Neural cell (in vitro differentiated cells): ENCODE measurements at regions not wholly inside any gene's neighbourhood (a gene's known extent, or its start where the extent isn't known, plus 50 kb on each side); places are given as distances from the start of the nearest gene placed in this dataset.
"Not testable (repeated sequence)": the region's sequence is repeated elsewhere in the genome, so short reads cannot be mapped to it uniquely, and the experiment has no call there.

Experiments
- H2AFZ ChIP-seq: fragments of 200-600, 300-800 bp; sonication (generic), shearing (Covaris generic); 2 replicates; pipeline ENCODE4 v1.6.0; 2014; ENCODE audit warnings: low read depth, mild to moderate bottlenecking, antibody characterized with exemption, low read length, moderate library complexity
- H3F3A ChIP-seq: fragments of 200-600 bp; shearing (Covaris generic); 2 replicates; pipeline ENCODE4 v1.6.1; 2016; ENCODE audit warnings: mild to moderate bottlenecking, moderate library complexity, mixed read lengths, antibody characterized with exemption, low read length; ENCODE audit not compliant: insufficient read depth, poor library complexity, severe bottlenecking
- H3K27ac ChIP-seq: fragments of 200-600, 300-800 bp; sonication (generic), shearing (Covaris generic); 2 replicates; pipeline ENCODE4 v1.5.1; 2014; ENCODE audit warnings: mild to moderate bottlenecking, low read length, moderate library complexity
- H3K27me3 ChIP-seq: fragments of 300-800, 200-600 bp; sonication (generic), shearing (Covaris generic); 2 replicates; pipeline ENCODE4 v1.6.0; 2014; ENCODE audit warnings: mild to moderate bottlenecking, low read depth, low read length, moderate library complexity; ENCODE audit not compliant: insufficient read depth
- H3K36me3 ChIP-seq: fragments of 300-800, 200-600 bp; sonication (generic), shearing (Covaris generic); 2 replicates; pipeline ENCODE4 v1.5.1; 2014; ENCODE audit warnings: mild to moderate bottlenecking, antibody characterized with exemption, low read length, moderate library complexity; ENCODE audit not compliant: insufficient read depth
- H3K4me2 ChIP-seq: fragments of 300-800, 200-600 bp; sonication (generic), shearing (Covaris generic); 2 replicates; pipeline ENCODE4 v1.6.0; 2014; ENCODE audit warnings: mild to moderate bottlenecking, low read length
- H3K4me3 ChIP-seq: fragments of 300-800, 200-600 bp; sonication (generic), shearing (Covaris generic); 2 replicates; pipeline ENCODE4 v1.5.1; 2014; ENCODE audit warnings: mild to moderate bottlenecking, low read length, moderate library complexity
- H3K79me2 ChIP-seq: fragments of 200-600 bp; shearing (Covaris generic); replicated peaks from 2 replicates; pipeline ENCODE4 v1.6.0; 2014; ENCODE audit warnings: mild to moderate bottlenecking, low read length, moderate library complexity; ENCODE audit not compliant: insufficient read depth
- H3K9ac ChIP-seq: fragments of 300-800, 200-600 bp; sonication (generic), shearing (Covaris generic); 2 replicates; pipeline ENCODE4 v1.6.1; 2016; ENCODE audit warnings: mild to moderate bottlenecking, low read length, mixed read lengths
- H3K9me2 ChIP-seq: fragments of 200-600 bp; shearing (Covaris generic); 2 replicates; pipeline ENCODE4 v1.6.1; 2016; ENCODE audit warnings: mild to moderate bottlenecking, low read length, mixed read lengths; ENCODE audit not compliant: insufficient read depth
- H3K9me3 ChIP-seq: fragments of 200-600, 300-800 bp; sonication (generic), shearing (Covaris generic); 2 replicates; pipeline ENCODE4 v1.6.1; 2016; ENCODE audit warnings: mild to moderate bottlenecking, mixed run types, low read length, moderate library complexity, mixed read lengths
- H4K20me1 ChIP-seq: fragments of 200-600 bp; shearing (Covaris generic); 2 replicates; pipeline ENCODE4 v1.6.1; 2016; ENCODE audit warnings: mild to moderate bottlenecking, mixed run types; ENCODE audit not compliant: insufficient read depth
- EP300 ChIP-seq: fragments of 450-650 bp; conservative IDR thresholded peaks from 2 replicates; pipeline ENCODE4 v1.6.1; 2014; ENCODE audit warnings: antibody characterized with exemption, mild to moderate bottlenecking, moderate library complexity; ENCODE audit not compliant: poor library complexity, severe bottlenecking
- EZH2 ChIP-seq: fragments of 200-600, 300-800 bp; shearing (Covaris generic), sonication (generic); IDR thresholded peaks from 2 replicates; pipeline ENCODE4 v1.6.1; 2014; ENCODE audit warnings: antibody characterized with exemption, low read length, borderline replicate concordance, mild to moderate bottlenecking; ENCODE audit not compliant: insufficient read depth, poor library complexity, severe bottlenecking
- MXI1 ChIP-seq: fragments of 450-650 bp; conservative IDR thresholded peaks from 2 replicates; pipeline ENCODE4 v1.6.1; 2014; ENCODE audit warnings: antibody characterized with exemption, mild to moderate bottlenecking; ENCODE audit not compliant: poor library complexity, severe bottlenecking
- POLR2AphosphoS5 ChIP-seq: IDR thresholded peaks from 2 replicates; pipeline ENCODE4 v1.6.1; 2012
- RAD21 ChIP-seq: fragments of 450-650 bp; conservative IDR thresholded peaks from 2 replicates; pipeline ENCODE4 v1.6.1; 2014; ENCODE audit warnings: antibody characterized with exemption, mild to moderate bottlenecking, moderate library complexity
- SMC3 ChIP-seq: fragments of 450-650 bp; conservative IDR thresholded peaks from 2 replicates; pipeline ENCODE4 v1.6.1; 2014; ENCODE audit warnings: antibody characterized with exemption, mild to moderate bottlenecking, moderate library complexity; ENCODE audit not compliant: poor library complexity
- TAF1 ChIP-seq: IDR thresholded peaks from 2 replicates; pipeline ENCODE4 v1.6.1; 2012; ENCODE audit warnings: low read depth
- TF ChIP-seq, protein P1 (sequence below): IDR thresholded peaks from 2 replicates; pipeline ENCODE4 v1.6.1; 2012; ENCODE audit warnings: borderline replicate concordance
- TF ChIP-seq, protein P2 (sequence below): fragments of 450-650 bp; IDR thresholded peaks from 2 replicates; pipeline ENCODE4 v1.5.1; 2014; ENCODE audit warnings: antibody characterized with exemption, mild to moderate bottlenecking, moderate library complexity; ENCODE audit not compliant: poor library complexity, severe bottlenecking

GRCh38 chr4:84126911-84127310 lies 372.2 kb downstream of the NKX6-1 start:
- H2AFZ ChIP-seq, H3K4me3 ChIP-seq, H3K4me2 ChIP-seq: not testable (repeated sequence)

DNA sequence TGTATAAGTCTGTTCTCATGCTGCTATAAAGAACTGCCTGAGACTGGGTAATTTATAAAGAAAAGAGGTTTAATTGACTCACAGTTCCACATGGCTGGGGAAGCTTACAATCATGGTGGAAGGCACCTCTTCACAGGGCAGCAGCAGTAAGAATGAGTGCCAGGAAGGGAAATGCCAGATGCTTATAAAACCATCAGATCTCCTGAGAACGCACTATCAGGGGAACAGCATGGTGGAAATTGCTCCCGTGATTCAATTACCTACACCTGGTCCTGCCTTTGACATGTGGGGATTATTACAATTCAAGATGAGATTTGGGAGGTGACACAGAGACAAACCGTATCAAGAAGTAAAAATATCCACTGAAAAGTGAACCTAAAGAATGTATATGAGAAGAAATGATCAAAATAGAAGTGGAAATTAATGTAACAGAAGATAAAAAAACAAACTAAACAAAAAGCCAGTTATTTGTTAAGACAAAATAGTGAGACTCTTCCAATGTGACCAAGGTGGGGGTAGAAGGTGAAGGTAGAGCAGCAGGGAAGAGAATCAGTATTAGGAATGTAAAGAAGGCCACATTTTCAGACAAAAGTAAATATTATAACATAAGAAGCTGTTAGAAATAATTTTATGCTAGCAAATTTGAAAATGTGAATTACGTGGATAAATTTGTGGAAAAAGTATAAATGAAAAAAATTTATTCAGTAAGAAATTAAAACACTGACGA lies 372.9 kb downstream of the NKX6-1 start:
- no peaks in the 10 kb centered on the region for H4K20me1 ChIP-seq
- H3K36me3 ChIP-seq, result no peaks in the 10 kb centered on the region
- H3K9ac ChIP-seq, result no peak overlapping the region
- no peak overlapping the region for H2AFZ ChIP-seq
- TF ChIP-seq, protein P1, sequence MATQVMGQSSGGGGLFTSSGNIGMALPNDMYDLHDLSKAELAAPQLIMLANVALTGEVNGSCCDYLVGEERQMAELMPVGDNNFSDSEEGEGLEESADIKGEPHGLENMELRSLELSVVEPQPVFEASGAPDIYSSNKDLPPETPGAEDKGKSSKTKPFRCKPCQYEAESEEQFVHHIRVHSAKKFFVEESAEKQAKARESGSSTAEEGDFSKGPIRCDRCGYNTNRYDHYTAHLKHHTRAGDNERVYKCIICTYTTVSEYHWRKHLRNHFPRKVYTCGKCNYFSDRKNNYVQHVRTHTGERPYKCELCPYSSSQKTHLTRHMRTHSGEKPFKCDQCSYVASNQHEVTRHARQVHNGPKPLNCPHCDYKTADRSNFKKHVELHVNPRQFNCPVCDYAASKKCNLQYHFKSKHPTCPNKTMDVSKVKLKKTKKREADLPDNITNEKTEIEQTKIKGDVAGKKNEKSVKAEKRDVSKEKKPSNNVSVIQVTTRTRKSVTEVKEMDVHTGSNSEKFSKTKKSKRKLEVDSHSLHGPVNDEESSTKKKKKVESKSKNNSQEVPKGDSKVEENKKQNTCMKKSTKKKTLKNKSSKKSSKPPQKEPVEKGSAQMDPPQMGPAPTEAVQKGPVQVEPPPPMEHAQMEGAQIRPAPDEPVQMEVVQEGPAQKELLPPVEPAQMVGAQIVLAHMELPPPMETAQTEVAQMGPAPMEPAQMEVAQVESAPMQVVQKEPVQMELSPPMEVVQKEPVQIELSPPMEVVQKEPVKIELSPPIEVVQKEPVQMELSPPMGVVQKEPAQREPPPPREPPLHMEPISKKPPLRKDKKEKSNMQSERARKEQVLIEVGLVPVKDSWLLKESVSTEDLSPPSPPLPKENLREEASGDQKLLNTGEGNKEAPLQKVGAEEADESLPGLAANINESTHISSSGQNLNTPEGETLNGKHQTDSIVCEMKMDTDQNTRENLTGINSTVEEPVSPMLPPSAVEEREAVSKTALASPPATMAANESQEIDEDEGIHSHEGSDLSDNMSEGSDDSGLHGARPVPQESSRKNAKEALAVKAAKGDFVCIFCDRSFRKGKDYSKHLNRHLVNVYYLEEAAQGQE, result no peak
- TF ChIP-seq EZH2 (no peak), RAD21 (no peak), EP300 (no peak), TAF1 (no peak), POLR2AphosphoS5 (no peak), SMC3 (no peak)
- TF ChIP-seq, protein P2, sequence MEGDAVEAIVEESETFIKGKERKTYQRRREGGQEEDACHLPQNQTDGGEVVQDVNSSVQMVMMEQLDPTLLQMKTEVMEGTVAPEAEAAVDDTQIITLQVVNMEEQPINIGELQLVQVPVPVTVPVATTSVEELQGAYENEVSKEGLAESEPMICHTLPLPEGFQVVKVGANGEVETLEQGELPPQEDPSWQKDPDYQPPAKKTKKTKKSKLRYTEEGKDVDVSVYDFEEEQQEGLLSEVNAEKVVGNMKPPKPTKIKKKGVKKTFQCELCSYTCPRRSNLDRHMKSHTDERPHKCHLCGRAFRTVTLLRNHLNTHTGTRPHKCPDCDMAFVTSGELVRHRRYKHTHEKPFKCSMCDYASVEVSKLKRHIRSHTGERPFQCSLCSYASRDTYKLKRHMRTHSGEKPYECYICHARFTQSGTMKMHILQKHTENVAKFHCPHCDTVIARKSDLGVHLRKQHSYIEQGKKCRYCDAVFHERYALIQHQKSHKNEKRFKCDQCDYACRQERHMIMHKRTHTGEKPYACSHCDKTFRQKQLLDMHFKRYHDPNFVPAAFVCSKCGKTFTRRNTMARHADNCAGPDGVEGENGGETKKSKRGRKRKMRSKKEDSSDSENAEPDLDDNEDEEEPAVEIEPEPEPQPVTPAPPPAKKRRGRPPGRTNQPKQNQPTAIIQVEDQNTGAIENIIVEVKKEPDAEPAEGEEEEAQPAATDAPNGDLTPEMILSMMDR, result no peak
- no peak overlapping the region for H3K4me2 ChIP-seq
- no peaks in the 10 kb centered on the region for H3F3A ChIP-seq
- H3K27me3 ChIP-seq, result no peaks in the 10 kb centered on the region
- no peaks in the 10 kb centered on the region for H3K79me2 ChIP-seq
- H3K9me2 ChIP-seq, result no peaks in the 10 kb centered on the region
- no peak overlapping the region for H3K4me3 ChIP-seq
- no peak overlapping the region for H3K27ac ChIP-seq
- no peaks in the 10 kb centered on the region for H3K9me3 ChIP-seq

More at GRCh38 chr4:84126911-84127310, 372.2 kb downstream of the NKX6-1 start:
- H3K27ac ChIP-seq, H3K9me2 ChIP-seq, H4K20me1 ChIP-seq, H3K27me3 ChIP-seq, H3F3A ChIP-seq, H3K9ac ChIP-seq, H3K79me2 ChIP-seq, H3K9me3 ChIP-seq, H3K36me3 ChIP-seq: not testable (repeated sequence)

- Histone ChIP-seq H3F3A (no peaks in the 10 kb centered on the region), H3K79me2 (no peaks in the 10 kb centered on the region), H3K27ac (no peak overlapping the region), H3K9me3 (no peaks in the 10 kb centered on the region), H3K9me2 (no peaks in the 10 kb centered on the region), H3K36me3 (no peaks in the 10 kb centered on the region), H2AFZ (no peak overlapping the region), H4K20me1 (no peaks in the 10 kb centered on the region), H3K27me3 (no peaks in the 10 kb centered on the region), H3K4me2 (no peak overlapping the region), H3K4me3 (no peak overlapping the region), H3K9ac (no peak overlapping the region)
- TF ChIP-seq, protein P2, result no peak
- TF ChIP-seq, protein P1, result no peak
- TF ChIP-seq RAD21 (no peak), EZH2 (no peak), TAF1 (no peak), EP300 (no peak), MXI1 (no peak), SMC3 (no peak), POLR2AphosphoS5 (no peak)
Observed at GRCh38 chr4:84110040-84110439, 389.1 kb downstream of the NKX6-1 start.
